Ovary (tissue), 7 donors: ENCODE measurements at regions not wholly inside any gene's neighbourhood (a gene's known extent, or its start where the extent isn't known, plus 50 kb on each side); places are given as distances from the start of the nearest gene placed in this dataset.

Source experiments
- DNase-seq, 5 donors: peaks; one replicate each; pipeline ENCODE4 v3.0.0-alpha.2; 2019 to 2020
- H3K27ac ChIP-seq, 2 donors: fragments of 200-600 bp; one replicate each; pipeline versions ENCODE4 v1.5.1 to v1.8.0; 2019 to 2022
- H3K27me3 ChIP-seq: fragments of 200-600 bp; one replicate; pipeline ENCODE4 v1.8.0; 2022
- H3K36me3 ChIP-seq: fragments of 200-600 bp; sonication (generic); one replicate; pipeline ENCODE4 v1.5.1; 2019
- H3K4me1 ChIP-seq: one replicate; pipeline ENCODE4 v1.8.1; 2013; ENCODE audit warnings: mild to moderate bottlenecking, moderate library complexity; ENCODE audit not compliant: insufficient read depth
- H3K4me3 ChIP-seq: fragments of 200-600 bp; sonication (generic); one replicate; pipeline ENCODE4 v1.5.1; 2017
- H3K9me3 ChIP-seq, 2 donors: fragments of 200-600 bp in 1 of 2; sonication (generic) in 1 of 2; one replicate each; pipeline versions ENCODE4 v1.5.1 to v1.8.1; 2013 to 2019; ENCODE audit warnings: mild to moderate bottlenecking in 1 of 2, moderate library complexity in 1 of 2
- CTCF ChIP-seq, 3 donors: fragments of 450-650 bp in 2 of 3; fragments of 200-600 bp in 1 of 3; IDR thresholded peaks; one replicate each; pipeline versions ENCODE4 v1.5.1 to v1.8.0; 2016 to 2022; ENCODE audit warnings: antibody characterized with exemption in 3 of 3, mild to moderate bottlenecking in 1 of 3
- EP300 ChIP-seq: sonication (generic); formaldehyde crosslinking; IDR thresholded peaks from one replicate; pipeline ENCODE4 v1.6.1; 2017; ENCODE audit warnings: antibody characterized with exemption
- POLR2A ChIP-seq: fragments of 450-650 bp; IDR thresholded peaks from one replicate; pipeline ENCODE4 v1.6.1; 2017; ENCODE audit warnings: antibody characterized with exemption, mild to moderate bottlenecking, moderate library complexity
- WGBS, 3 donors: extraction: QIAGEN DNeasy Blood & Tissue Kit in 1 of 3; methylation state at CpG; one replicate each; pipeline versions ENCODE4 v1.1.5 to v1.1.7; 2013 to 2017; 5-methylcytosine and 5-hydroxymethylcytosine counted together
- intact Hi-C, 4 donors: fragments of 100-400 bp; cut with DNase I; formaldehyde crosslinking; loops; one replicate each; pipeline versions ENCODE4 v1.11.0 to v1.15.1; 2022 to 2023
- donor health status: DM: no; HTN: no; CAD: no; lungs with moderate emphysema.
- donor health status: DM: no; HTN: no; CAD: no.
- donor health status: Bipolar disorder and iron deficiency.
- donor health status: DM: no; HTN: no; CAD: no.
- donor health status: DM: yes; HTN: yes; CAD: no.

DNA sequence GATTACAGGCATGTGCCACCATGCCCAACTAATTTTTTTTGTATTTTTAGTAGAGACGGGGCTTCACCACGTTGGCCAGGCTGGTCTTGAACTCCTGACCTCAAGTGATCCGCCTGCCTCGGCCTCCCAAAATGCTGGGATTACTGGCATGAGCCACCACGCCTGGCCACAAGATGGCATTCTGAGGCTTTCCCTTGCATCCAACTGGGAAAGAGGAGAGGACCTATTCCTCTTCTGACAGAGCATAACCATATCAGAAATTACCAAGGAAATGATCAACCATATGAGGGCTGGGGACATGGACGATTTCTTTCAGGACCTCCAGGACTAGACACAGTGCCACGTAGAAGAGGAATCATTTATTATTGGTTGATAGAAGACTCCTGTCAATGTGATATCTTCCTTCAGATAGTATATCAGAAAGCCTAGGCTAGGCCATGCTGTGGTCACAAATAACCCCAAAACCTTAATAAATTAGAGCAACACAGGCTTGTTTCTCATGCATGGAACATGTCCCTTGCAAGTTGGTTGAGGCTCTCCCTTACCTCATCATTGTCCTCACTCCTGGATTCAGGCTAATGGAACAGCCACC, 372.3 kb upstream of the IL12A start:
- intact Hi-C loops: loop anchor here in 1 of 4 donors (5.0 kb wide), 1 partner anchor 191 kb away; no protein-coding TSS in a partner anchor
- no peak overlapping the region for H3K27ac ChIP-seq
- H3K4me3 ChIP-seq: no peak overlapping the region
- no peaks in the 10 kb centered on the region for H3K27me3 ChIP-seq
- no peaks in the 10 kb centered on the region for H3K36me3 ChIP-seq
- TF ChIP-seq POLR2A: no peak
- TF ChIP-seq CTCF (IDR thresholded peaks at IDR 0.05): no peak
- no peak for TF ChIP-seq EP300
- H3K9me3 ChIP-seq: no peaks in the 10 kb centered on the region
- WGBS, 3 donors: 47 to 67% (median 50%) methylated on average over 7 of the region's 7 CpGs
- no peak for DNase-seq
- H3K4me1 ChIP-seq: no peaks in the 10 kb centered on the region

GRCh38 chr3:159619341-159619885, 369.2 kb upstream of the IL12A start:
- Histone ChIP-seq H3K4me1 (no peaks in the 10 kb centered on the region), H3K9me3 (no peaks in the 10 kb centered on the region), H3K27ac (no peak overlapping the region), H3K4me3 (no peak overlapping the region), H3K36me3 (no peaks in the 10 kb centered on the region), H3K27me3 (no peaks in the 10 kb centered on the region)
- TF ChIP-seq EP300 (no peak), POLR2A (no peak), CTCF (IDR thresholded peaks at IDR 0.05) (no peak)
- WGBS, 3 donors: 6 to 10% (median 6%) methylated on average over 3 of the region's 3 CpGs
- no peak for DNase-seq
- intact Hi-C loops: loop anchor here in 1 of 4 donors (5.0 kb wide), 1 partner anchor 188 kb away; no protein-coding TSS in a partner anchor

DNA sequence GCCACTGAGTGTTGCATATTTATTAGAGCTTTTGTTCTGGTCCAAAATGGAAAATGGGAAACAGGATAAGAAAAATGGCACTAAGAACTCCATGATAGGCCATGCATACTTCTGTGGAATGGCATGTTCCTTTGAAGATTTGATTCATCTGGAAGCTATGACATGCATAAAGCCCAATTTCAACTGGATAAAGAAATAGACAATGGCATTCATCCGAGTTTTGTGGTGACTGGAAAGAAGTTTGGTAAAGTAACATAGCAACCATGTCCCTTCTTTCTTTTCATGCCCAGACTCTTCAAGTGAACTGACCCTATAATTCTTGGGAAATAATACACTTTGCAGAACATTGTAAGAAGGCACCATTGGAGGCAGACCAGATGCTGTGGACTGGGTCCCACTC, 368.4 kb upstream of the IL12A start:
- no peak for DNase-seq
- no peaks in the 10 kb centered on the region for H3K27me3 ChIP-seq
- H3K27ac ChIP-seq: no peak overlapping the region
- no peaks in the 10 kb centered on the region for H3K9me3 ChIP-seq
- no peak overlapping the region for H3K4me3 ChIP-seq
- H3K36me3 ChIP-seq: no peaks in the 10 kb centered on the region
- H3K4me1 ChIP-seq: no peaks in the 10 kb centered on the region
- intact Hi-C loops: no loop called here
- WGBS, 3 donors: 55 to 74% (median 64%) methylated on average over 1 of the region's 1 CpG
- no peak for TF ChIP-seq EP300
- TF ChIP-seq CTCF (IDR thresholded peaks at IDR 0.05): no peak
- TF ChIP-seq POLR2A: no peak

DNA sequence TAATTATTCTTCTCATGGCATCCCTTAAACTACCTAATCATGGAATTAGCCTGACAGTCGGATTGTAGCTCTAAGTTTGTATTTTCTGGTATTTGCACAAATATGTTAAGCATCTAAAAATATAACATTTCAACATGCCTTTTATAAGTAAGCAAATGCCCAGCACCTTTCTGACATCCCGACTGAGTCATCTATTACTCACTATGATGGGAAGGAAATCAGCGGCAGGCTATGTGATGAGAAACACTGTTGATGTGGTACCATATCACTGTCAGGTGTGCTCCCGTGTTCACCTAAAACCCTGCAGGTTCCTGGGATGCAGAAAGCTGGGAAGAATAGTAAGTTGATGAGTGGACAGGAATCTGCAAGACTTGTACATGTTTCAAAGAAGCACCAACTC, 367.8 kb upstream of the IL12A start:
- TF ChIP-seq POLR2A (no peak), EP300 (no peak), CTCF (IDR thresholded peaks at IDR 0.05) (no peak)
- H3K27ac ChIP-seq: no peak overlapping the region
- H3K36me3 ChIP-seq: no peaks in the 10 kb centered on the region
- intact Hi-C loops: no loop called here
- H3K9me3 ChIP-seq: no peaks in the 10 kb centered on the region
- no peak for DNase-seq
- no peaks in the 10 kb centered on the region for H3K27me3 ChIP-seq
- 36 to 63% (median 49%) methylated on average over 4 of the region's 4 CpGs for WGBS, 3 donors
- H3K4me3 ChIP-seq: no peak overlapping the region
- no peaks in the 10 kb centered on the region for H3K4me1 ChIP-seq
